H1 (cell line): ENCODE measurements at regions not wholly inside any gene's neighbourhood (a gene's known extent, or its start where the extent isn't known, plus 50 kb on each side); places are given as distances from the start of the nearest gene placed in this dataset.

Experiments used
- CTCF ChIA-PET: fragments of 300-600 bp; sonication (Branson Sonifier 250); formaldehyde crosslinking; loops from one replicate; lab custom pipeline; 2021; ENCODE audit not compliant: partially characterized antibody; lab: Charles Lee
- POLR2A ChIA-PET: fragments of 300-600 bp; sonication (Branson Sonifier 250); formaldehyde crosslinking; loops from one replicate; lab custom pipeline; 2021; ENCODE audit warnings: inconsistent platforms; ENCODE audit not compliant: partially characterized antibody; lab: Charles Lee
- DNase-seq, 2 experiments: peaks; one replicate each; pipeline versions ENCODE4 v3.0.0 to v3.0.0-alpha.2; 2010 to 2022; ENCODE audit warnings: low spot score in 2 of 2, low read depth in 1 of 2, mixed read lengths in 1 of 2
- FAIRE-seq: peaks from 2 replicates; lab custom pipeline; 2011; peaks lifted over from hg19 to GRCh38; lab: Jason Lieb, UNC
- H2AFZ ChIP-seq: 2 replicates; pipeline ENCODE4 v1.8.1; 2012; ENCODE audit warnings: low read length, inconsistent platforms
- H2AK5ac ChIP-seq: 2 replicates; pipeline ENCODE4 v1.6.1; 2013; ENCODE audit warnings: low read depth, low read length
- H2BK120ac ChIP-seq: replicated peaks from 2 replicates; pipeline ENCODE3; 2013; ENCODE audit warnings: low read depth, low read length, inconsistent platforms
- H2BK12ac ChIP-seq: 2 replicates; pipeline ENCODE4 v1.6.1; 2013; ENCODE audit warnings: low read depth, low read length
- H2BK15ac ChIP-seq: 2 replicates; pipeline ENCODE4 v1.6.1; 2013; ENCODE audit warnings: low read length
- H2BK20ac ChIP-seq: 2 replicates; pipeline ENCODE4 v1.6.1; 2013; ENCODE audit warnings: low read length
- H2BK5ac ChIP-seq: 2 replicates; pipeline ENCODE4 v1.6.1; 2013; ENCODE audit warnings: low read depth, low read length
- H3K14ac ChIP-seq: 2 replicates; pipeline ENCODE4 v1.6.1; 2013; ENCODE audit warnings: inconsistent platforms; ENCODE audit not compliant: insufficient read length
- H3K18ac ChIP-seq: 2 replicates; pipeline ENCODE4 v1.6.1; 2013; ENCODE audit warnings: low read length; ENCODE audit errors: extremely low read depth
- H3K23ac ChIP-seq: 2 replicates; pipeline ENCODE4 v1.6.1; 2013; ENCODE audit warnings: inconsistent platforms; ENCODE audit not compliant: insufficient read length
- H3K23me2 ChIP-seq: 2 replicates; pipeline ENCODE4 v1.6.1; 2013; ENCODE audit warnings: low read depth, low read length
- H3K27ac ChIP-seq: 2 replicates; pipeline ENCODE4 v1.6.1; 2011; ENCODE audit warnings: low read depth, low read length, inconsistent platforms
- H3K27me3 ChIP-seq, 4 experiments: replicated peaks in 1 of 4; 1 replicate in 1 of 4; 2 replicates in 3 of 4; pipeline versions ENCODE4 v1.6.1 to v1.8.1; 2011 to 2013; ENCODE audit warnings: low read length in 3 of 4, mild to moderate bottlenecking in 3 of 4, inconsistent platforms in 2 of 4, mixed read lengths in 2 of 4, moderate library complexity in 1 of 4; ENCODE audit not compliant: control insufficient read depth in 3 of 4, insufficient read depth in 3 of 4; ENCODE audit errors: extremely low read depth in 1 of 4
- H3K36me3 ChIP-seq, 4 experiments: 2 replicates each; pipeline versions ENCODE4 v1.6.1 to v1.8.1; 2011 to 2013; ENCODE audit warnings: mild to moderate bottlenecking in 4 of 4, low read length in 3 of 4, moderate library complexity in 2 of 4, control low read depth in 1 of 4, inconsistent platforms in 1 of 4; ENCODE audit not compliant: insufficient read depth in 4 of 4, control insufficient read depth in 2 of 4
- H3K4ac ChIP-seq: replicated peaks from 2 replicates; pipeline ENCODE3; 2013; ENCODE audit warnings: low read length, low read depth, mixed read lengths, inconsistent platforms; ENCODE audit not compliant: insufficient read length
- H3K4me1 ChIP-seq, 4 experiments: replicated peaks in 1 of 4; 1 replicate in 1 of 4; 2 replicates in 3 of 4; pipeline versions ENCODE4 v1.6.1 to v1.8.1; 2011 to 2013; ENCODE audit warnings: low read length in 3 of 4, inconsistent platforms in 2 of 4, mixed read lengths in 1 of 4; ENCODE audit not compliant: insufficient read depth in 4 of 4, control insufficient read depth in 3 of 4
- H3K4me2 ChIP-seq, 2 experiments: 2 replicates each; pipeline versions ENCODE4 v1.6.1 to v1.8.1; 2011 to 2013; ENCODE audit warnings: low read depth in 2 of 2, low read length in 2 of 2, control low read depth in 1 of 2, inconsistent platforms in 1 of 2, mild to moderate bottlenecking in 1 of 2; ENCODE audit not compliant: insufficient read depth in 1 of 2
- H3K4me3 ChIP-seq, 4 experiments: fragments of 200-600, 300-600 bp in 1 of 4; sonication (generic), shearing (Covaris generic), sonication (Bioruptor Twin) in 1 of 4; 2 replicates each; pipeline versions ENCODE4 v1.5.1 to v1.8.1; 2011 to 2016; ENCODE audit warnings: low read length in 4 of 4, low read depth in 3 of 4, control low read depth in 2 of 4, inconsistent platforms in 2 of 4, mild to moderate bottlenecking in 2 of 4, mixed read lengths in 1 of 4, moderate library complexity in 1 of 4; ENCODE audit not compliant: insufficient read depth in 2 of 4; ENCODE audit errors: extremely low read depth in 1 of 4
- H3K56ac ChIP-seq: replicated peaks from 2 replicates; pipeline ENCODE3; 2013; ENCODE audit warnings: low read depth, mild to moderate bottlenecking, mixed read lengths, low read length, inconsistent platforms; ENCODE audit not compliant: insufficient read length
- H3K79me1 ChIP-seq: 2 replicates; pipeline ENCODE4 v1.6.1; 2013; ENCODE audit warnings: low read depth, low read length, control low read depth
- H3K79me2 ChIP-seq, 2 experiments: 2 replicates each; pipeline versions ENCODE4 v1.6.1 to v1.8.1; 2012 to 2013; ENCODE audit warnings: low read length in 2 of 2, mild to moderate bottlenecking in 2 of 2, inconsistent platforms in 1 of 2; ENCODE audit not compliant: insufficient read depth in 2 of 2, control insufficient read depth in 1 of 2
- H3K9ac ChIP-seq, 4 experiments: replicated peaks in 1 of 4; 1 replicate in 1 of 4; 2 replicates in 3 of 4; pipeline versions ENCODE4 v1.6.1 to v1.8.1; 2011 to 2013; ENCODE audit warnings: low read depth in 3 of 4, low read length in 3 of 4, control low read depth in 2 of 4, mild to moderate bottlenecking in 2 of 4, moderate library complexity in 2 of 4, inconsistent platforms in 1 of 4; ENCODE audit errors: extremely low read depth in 1 of 4
- H3K9me3 ChIP-seq, 2 experiments: 2 replicates each; pipeline versions ENCODE4 v1.6.1 to v1.8.1; 2012 to 2013; ENCODE audit warnings: mild to moderate bottlenecking in 2 of 2, moderate library complexity in 2 of 2, control low read depth in 1 of 2, inconsistent platforms in 1 of 2, low read depth in 1 of 2, low read length in 1 of 2, mixed read lengths in 1 of 2; ENCODE audit not compliant: insufficient read depth in 2 of 2
- H4K20me1 ChIP-seq, 2 experiments: replicated peaks in 1 of 2; 2 replicates each; pipeline versions ENCODE3 to v1.8.1; 2011 to 2013; ENCODE audit warnings: inconsistent platforms in 2 of 2, low read length in 2 of 2, mild to moderate bottlenecking in 1 of 2; ENCODE audit not compliant: insufficient read depth in 2 of 2, control insufficient read depth in 1 of 2
- H4K5ac ChIP-seq: 2 replicates; pipeline ENCODE4 v1.6.1; 2013; ENCODE audit warnings: low read length, low read depth, mixed read lengths, inconsistent platforms; ENCODE audit not compliant: insufficient read length
- H4K8ac ChIP-seq: 2 replicates; pipeline ENCODE4 v1.8.0; 2013; ENCODE audit warnings: mild to moderate bottlenecking, moderate library complexity, low read length, inconsistent platforms; ENCODE audit not compliant: insufficient read depth; ENCODE audit errors: extremely low read depth
- H4K91ac ChIP-seq: replicated peaks from 2 replicates; pipeline ENCODE3; 2013; ENCODE audit warnings: low read length, mixed read lengths, inconsistent platforms; ENCODE audit not compliant: insufficient read length
- CBX8 ChIP-seq: fragments of 300-800, 300-1000 bp; sonication (generic); IDR thresholded peaks from 2 replicates; pipeline ENCODE4 v1.7.1; 2016; ENCODE audit warnings: low read depth, low read length, borderline replicate concordance
- CHD1 ChIP-seq: IDR thresholded peaks from 2 replicates; pipeline ENCODE4 v1.6.1; 2012; ENCODE audit warnings: low read depth, low read length, improper control_type of control experiment
- WGBS, 2 experiments: shearing (Covaris generic) in 1 of 2; methylation state at CpG; one replicate each; pipeline versions ENCODE4 v1.1.6 to v1.1.7; 2013 to 2015; ENCODE audit warnings: low lambda C conversion rate in 2 of 2, mixed read lengths in 2 of 2, inconsistent platforms in 1 of 2, low coverage in 1 of 2, missing lambda C conversion rate in 1 of 2; ENCODE audit not compliant: insufficient replicate concordance in 2 of 2, insufficient coverage in 1 of 2, insufficient read length in 1 of 2; ENCODE audit errors: extremely low coverage in 1 of 2, missing lambda C conversion rate in 1 of 2; 5-methylcytosine and 5-hydroxymethylcytosine counted together

- Histone ChIP-seq H3K4ac (peak overlapping the region; percentile 3), H3K79me2 (no peaks in the 10 kb centered on the region), H3K79me1 (no peaks in the 10 kb centered on the region), H3K27me3 (no peaks in the 10 kb centered on the region), H2AK5ac (no peak overlapping the region), H3K4me2 (peak overlapping the region; percentile 38 to 43), H3K18ac (no peak overlapping the region), H4K5ac (no peak overlapping the region), H2BK12ac (no peak overlapping the region), H3K27ac (no peak overlapping the region), H3K9ac (no peak overlapping the region), H3K4me3 (no peak overlapping the region), H3K23ac (no peak overlapping the region), H4K8ac (no peak overlapping the region), H4K91ac (no peak overlapping the region), H2AFZ (peak overlapping the region; percentile 94; the same call in 1 of the 2 replicates), H2BK120ac (no peak overlapping the region), H3K14ac (no peak overlapping the region), H4K20me1 (no peaks in the 10 kb centered on the region), H3K23me2 (no peaks in the 10 kb centered on the region), H3K9me3 (no peaks in the 10 kb centered on the region), H3K56ac (no peak overlapping the region), H3K36me3 (no peaks in the 10 kb centered on the region), H2BK5ac (no peak overlapping the region; the same call in 1 of the 2 replicates), H3K4me1 (peaks cover 0 to 5% (median 3%) of the 10 kb centered on the region in 4 experiments; a peak in 2 of 7 replicates), H2BK20ac (no peak overlapping the region), H2BK15ac (no peak overlapping the region)
- FAIRE-seq: peak; percentile 45
- CTCF ChIA-PET: no interaction called here
- POLR2A ChIA-PET: no interaction called here
- TF ChIP-seq CBX8 (no peak), CHD1 (no peak)
- 28% methylated on average over 4 of the region's 4 CpGs; no CpG with 5 or more reads in 1 of the 2 experiments for WGBS, 2 experiments
- DNase-seq: peak in 1 of 2 experiments; percentile 5
These were observed 1167.7 kb upstream of the ZEB2 start for GRCh38 chr2:145687442-145688134.
